NCI-H82 treated with DMSO at 0.1 percent for 48 hours (cell line): ENCODE measurements at regions not wholly inside any gene's neighbourhood (a gene's known extent, or its start where the extent isn't known, plus 50 kb on each side); places are given as distances from the start of the nearest gene placed in this dataset.
A peak's percentile ranks its signal among the peaks of the same experiment; 100 is the strongest.

Source experiments
- DNase-seq: peaks from one replicate; lab custom pipeline; 2025; ENCODE audit not compliant: unreplicated experiment; lab: John Stamatoyannopoulos, UW

- DNase-seq, result no peak
Observed at GRCh38 chr12:100675432-100675831, 101.9 kb downstream of the GAS2L3 start.

GRCh38 chr12:100681074-100681473 lies 107.6 kb downstream of the GAS2L3 start:
- DNase-seq, result peak; percentile 2

GRCh38 chr12:100682178-100682577 lies 108.7 kb downstream of the GAS2L3 start:
- no peak for DNase-seq

- DNase-seq, result no peak
Observed at GRCh38 chr12:100687686-100688085, 106.9 kb upstream of the ANO4 start.

- DNase-seq, result no peak
Observed at GRCh38 chr12:100688451-100688864, 106.1 kb upstream of the ANO4 start.

- no peak for DNase-seq
Observed at GRCh38 chr12:100692502-100692901, 102.1 kb upstream of the ANO4 start.

GRCh38 chr12:100698518-100698917 lies 96.1 kb upstream of the ANO4 start:
- no peak for DNase-seq

- no peak for DNase-seq
Observed at GRCh38 chr12:100699209-100699608, 95.4 kb upstream of the ANO4 start.

- DNase-seq, result no peak
Observed at GRCh38 chr12:100703337-100703736, 91.2 kb upstream of the ANO4 start.

GRCh38 chr12:100703868-100704267 lies 90.7 kb upstream of the ANO4 start:
- DNase-seq, result no peak

GRCh38 chr12:100706033-100706432 lies 88.5 kb upstream of the ANO4 start:
- DNase-seq, result no peak

GRCh38 chr12:100708591-100708990 lies 86.0 kb upstream of the ANO4 start:
- DNase-seq, result no peak

GRCh38 chr12:100715976-100716944 lies 78.3 kb upstream of the ANO4 start:
- no peak for DNase-seq

GRCh38 chr12:100716945-100717732 lies 77.4 kb upstream of the ANO4 start:
- DNase-seq, result no peak

GRCh38 chr12:100717733-100718067 lies 76.9 kb upstream of the ANO4 start:
- no peak for DNase-seq

GRCh38 chr12:100718187-100718586 lies 76.4 kb upstream of the ANO4 start:
- no peak for DNase-seq

GRCh38 chr12:100720016-100720654 lies 74.4 kb upstream of the ANO4 start:
- no peak for DNase-seq

GRCh38 chr12:100721169-100721568 lies 73.4 kb upstream of the ANO4 start:
- peak; percentile 15 for DNase-seq

GRCh38 chr12:100724071-100724470 lies 70.5 kb upstream of the ANO4 start:
- DNase-seq, result no peak

- no peak for DNase-seq
Observed at GRCh38 chr12:100733817-100734593, 60.6 kb upstream of the ANO4 start.

GRCh38 chr12:100737168-100737567 lies 57.4 kb upstream of the ANO4 start:
- no peak for DNase-seq
